Amniotic epithelial cell (primary cell): ENCODE measurements at regions not wholly inside any gene's neighbourhood (a gene's known extent, or its start where the extent isn't known, plus 50 kb on each side); places are given as distances from the start of the nearest gene placed in this dataset.
A peak's percentile ranks its signal among the peaks of the same experiment; 100 is the strongest.

Source experiments
- DNase-seq: peaks from one replicate; pipeline ENCODE4 v3.0.0-alpha.2; 2010; ENCODE audit warnings: low read depth

GRCh38 chr11:45597097-45597496 lies 68.3 kb downstream of the CHST1 start:
- DNase-seq, result no peak

GRCh38 chr11:45596571-45596970 lies 68.9 kb downstream of the CHST1 start:
- DNase-seq, result no peak

GRCh38 chr11:45593992-45594391 lies 71.4 kb downstream of the CHST1 start:
- no peak for DNase-seq

GRCh38 chr11:45592636-45593035 lies 72.8 kb downstream of the CHST1 start:
- DNase-seq, result no peak

GRCh38 chr11:45590743-45591142 lies 74.7 kb downstream of the CHST1 start:
- DNase-seq, result no peak

GRCh38 chr11:45585205-45585604 lies 80.2 kb downstream of the CHST1 start:
- no peak for DNase-seq

GRCh38 chr11:45583981-45584566 lies 81.3 kb downstream of the CHST1 start:
- DNase-seq, result no peak

- peak; percentile 27 for DNase-seq
Measured at GRCh38 chr11:45580399-45580798, 85.0 kb downstream of the CHST1 start.

- DNase-seq, result no peak
Measured at GRCh38 chr11:45578316-45578715, 87.1 kb downstream of the CHST1 start.

GRCh38 chr11:45577752-45578151 lies 87.7 kb downstream of the CHST1 start:
- no peak for DNase-seq

GRCh38 chr11:45576461-45577215 lies 88.8 kb downstream of the CHST1 start:
- no peak for DNase-seq

- DNase-seq, result no peak
Measured at GRCh38 chr11:45573728-45574127, 91.7 kb downstream of the CHST1 start.

GRCh38 chr11:45572354-45573123 lies 92.9 kb downstream of the CHST1 start:
- DNase-seq, result no peak

- DNase-seq, result no peak
Measured at GRCh38 chr11:45569776-45570175, 95.6 kb downstream of the CHST1 start.

GRCh38 chr11:45568049-45568448 lies 97.4 kb downstream of the CHST1 start:
- no peak for DNase-seq

GRCh38 chr11:45565446-45565988 lies 99.9 kb downstream of the CHST1 start:
- DNase-seq, result no peak

GRCh38 chr11:45563810-45564209 lies 101.6 kb downstream of the CHST1 start:
- DNase-seq, result no peak

- DNase-seq, result no peak
Measured at GRCh38 chr11:45563171-45563570, 102.3 kb downstream of the CHST1 start.

- DNase-seq, result no peak
Measured at GRCh38 chr11:45560913-45561281, 104.5 kb downstream of the CHST1 start.

- DNase-seq, result no peak
Measured at GRCh38 chr11:45560155-45560912, 105.1 kb downstream of the CHST1 start.

GRCh38 chr11:45556851-45557707 lies 108.3 kb downstream of the CHST1 start:
- peak; percentile 44 for DNase-seq
